ENCODE measurements at regions not wholly inside any gene's neighbourhood (a gene's known extent, or its start where the extent isn't known, plus 50 kb on each side); places are given as distances from the start of the nearest gene placed in this dataset.

DNA sequence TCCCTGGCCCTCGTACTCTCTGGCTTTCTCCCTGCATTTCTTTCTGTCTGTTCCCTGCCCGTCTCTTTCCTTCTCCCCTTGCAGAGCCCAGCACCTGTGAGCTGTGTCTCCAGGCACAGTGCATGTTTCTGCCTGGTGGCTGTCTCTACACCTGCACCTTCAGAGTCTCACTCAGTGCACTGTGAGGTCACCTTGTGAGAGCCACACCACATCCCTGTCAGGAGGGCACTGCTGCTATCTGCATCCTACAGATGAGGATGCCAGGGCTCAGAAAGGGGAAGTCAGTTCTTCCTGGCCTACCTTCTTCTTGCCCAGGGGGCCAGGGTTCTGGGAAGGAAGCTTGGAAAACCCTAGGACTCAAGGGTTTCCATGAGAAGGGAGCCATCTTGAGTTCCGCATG, 69.7 kb upstream of the NEURL1B start:
- H2AFZ ChIP-seq, result peak overlapping the region; percentile 69
- no peak overlapping the region for H3K27ac ChIP-seq (ENCODE audit: low read depth)
- no peaks in the 10 kb centered on the region for H3K36me3 ChIP-seq (ENCODE audit: insufficient read depth)
- H4K20me1 ChIP-seq (replicated peaks; ENCODE audit: insufficient read depth), result no peaks in the 10 kb centered on the region
- H3K36me3 Mint-ChIP-seq (ENCODE audit: low read depth), result no peaks in the 10 kb centered on the region
- no peak overlapping the region; the same call in 2 of the 3 replicates for H3K4me3 Mint-ChIP-seq
- no peaks in the 10 kb centered on the region for H3K79me2 ChIP-seq (replicated peaks; ENCODE audit: insufficient read depth)
- H3K27ac Mint-ChIP-seq, result no peak overlapping the region
- H3K27me3 Mint-ChIP-seq (ENCODE audit: insufficient read depth, low read depth, poor library complexity), result peaks cover 21% of the 10 kb centered on the region
- no peak overlapping the region for H3K4me3 ChIP-seq
- no peak overlapping the region for H3K4me2 ChIP-seq
- no peaks in the 10 kb centered on the region for H3K9me2 ChIP-seq (ENCODE audit: insufficient read depth)
- no peaks in the 10 kb centered on the region; the same call in 2 of the 3 replicates for H3K9me3 Mint-ChIP-seq
- peaks cover 36% of the 10 kb centered on the region for H3K4me1 Mint-ChIP-seq
- H3K4me1 ChIP-seq (ENCODE audit: insufficient read depth), result peaks cover 20% of the 10 kb centered on the region
- TF ChIP-seq, protein P1, sequence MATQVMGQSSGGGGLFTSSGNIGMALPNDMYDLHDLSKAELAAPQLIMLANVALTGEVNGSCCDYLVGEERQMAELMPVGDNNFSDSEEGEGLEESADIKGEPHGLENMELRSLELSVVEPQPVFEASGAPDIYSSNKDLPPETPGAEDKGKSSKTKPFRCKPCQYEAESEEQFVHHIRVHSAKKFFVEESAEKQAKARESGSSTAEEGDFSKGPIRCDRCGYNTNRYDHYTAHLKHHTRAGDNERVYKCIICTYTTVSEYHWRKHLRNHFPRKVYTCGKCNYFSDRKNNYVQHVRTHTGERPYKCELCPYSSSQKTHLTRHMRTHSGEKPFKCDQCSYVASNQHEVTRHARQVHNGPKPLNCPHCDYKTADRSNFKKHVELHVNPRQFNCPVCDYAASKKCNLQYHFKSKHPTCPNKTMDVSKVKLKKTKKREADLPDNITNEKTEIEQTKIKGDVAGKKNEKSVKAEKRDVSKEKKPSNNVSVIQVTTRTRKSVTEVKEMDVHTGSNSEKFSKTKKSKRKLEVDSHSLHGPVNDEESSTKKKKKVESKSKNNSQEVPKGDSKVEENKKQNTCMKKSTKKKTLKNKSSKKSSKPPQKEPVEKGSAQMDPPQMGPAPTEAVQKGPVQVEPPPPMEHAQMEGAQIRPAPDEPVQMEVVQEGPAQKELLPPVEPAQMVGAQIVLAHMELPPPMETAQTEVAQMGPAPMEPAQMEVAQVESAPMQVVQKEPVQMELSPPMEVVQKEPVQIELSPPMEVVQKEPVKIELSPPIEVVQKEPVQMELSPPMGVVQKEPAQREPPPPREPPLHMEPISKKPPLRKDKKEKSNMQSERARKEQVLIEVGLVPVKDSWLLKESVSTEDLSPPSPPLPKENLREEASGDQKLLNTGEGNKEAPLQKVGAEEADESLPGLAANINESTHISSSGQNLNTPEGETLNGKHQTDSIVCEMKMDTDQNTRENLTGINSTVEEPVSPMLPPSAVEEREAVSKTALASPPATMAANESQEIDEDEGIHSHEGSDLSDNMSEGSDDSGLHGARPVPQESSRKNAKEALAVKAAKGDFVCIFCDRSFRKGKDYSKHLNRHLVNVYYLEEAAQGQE (IDR thresholded peaks at IDR 0.05; ENCODE audit: unreplicated experiment), result no peak
- TF ChIP-seq, protein P2, sequence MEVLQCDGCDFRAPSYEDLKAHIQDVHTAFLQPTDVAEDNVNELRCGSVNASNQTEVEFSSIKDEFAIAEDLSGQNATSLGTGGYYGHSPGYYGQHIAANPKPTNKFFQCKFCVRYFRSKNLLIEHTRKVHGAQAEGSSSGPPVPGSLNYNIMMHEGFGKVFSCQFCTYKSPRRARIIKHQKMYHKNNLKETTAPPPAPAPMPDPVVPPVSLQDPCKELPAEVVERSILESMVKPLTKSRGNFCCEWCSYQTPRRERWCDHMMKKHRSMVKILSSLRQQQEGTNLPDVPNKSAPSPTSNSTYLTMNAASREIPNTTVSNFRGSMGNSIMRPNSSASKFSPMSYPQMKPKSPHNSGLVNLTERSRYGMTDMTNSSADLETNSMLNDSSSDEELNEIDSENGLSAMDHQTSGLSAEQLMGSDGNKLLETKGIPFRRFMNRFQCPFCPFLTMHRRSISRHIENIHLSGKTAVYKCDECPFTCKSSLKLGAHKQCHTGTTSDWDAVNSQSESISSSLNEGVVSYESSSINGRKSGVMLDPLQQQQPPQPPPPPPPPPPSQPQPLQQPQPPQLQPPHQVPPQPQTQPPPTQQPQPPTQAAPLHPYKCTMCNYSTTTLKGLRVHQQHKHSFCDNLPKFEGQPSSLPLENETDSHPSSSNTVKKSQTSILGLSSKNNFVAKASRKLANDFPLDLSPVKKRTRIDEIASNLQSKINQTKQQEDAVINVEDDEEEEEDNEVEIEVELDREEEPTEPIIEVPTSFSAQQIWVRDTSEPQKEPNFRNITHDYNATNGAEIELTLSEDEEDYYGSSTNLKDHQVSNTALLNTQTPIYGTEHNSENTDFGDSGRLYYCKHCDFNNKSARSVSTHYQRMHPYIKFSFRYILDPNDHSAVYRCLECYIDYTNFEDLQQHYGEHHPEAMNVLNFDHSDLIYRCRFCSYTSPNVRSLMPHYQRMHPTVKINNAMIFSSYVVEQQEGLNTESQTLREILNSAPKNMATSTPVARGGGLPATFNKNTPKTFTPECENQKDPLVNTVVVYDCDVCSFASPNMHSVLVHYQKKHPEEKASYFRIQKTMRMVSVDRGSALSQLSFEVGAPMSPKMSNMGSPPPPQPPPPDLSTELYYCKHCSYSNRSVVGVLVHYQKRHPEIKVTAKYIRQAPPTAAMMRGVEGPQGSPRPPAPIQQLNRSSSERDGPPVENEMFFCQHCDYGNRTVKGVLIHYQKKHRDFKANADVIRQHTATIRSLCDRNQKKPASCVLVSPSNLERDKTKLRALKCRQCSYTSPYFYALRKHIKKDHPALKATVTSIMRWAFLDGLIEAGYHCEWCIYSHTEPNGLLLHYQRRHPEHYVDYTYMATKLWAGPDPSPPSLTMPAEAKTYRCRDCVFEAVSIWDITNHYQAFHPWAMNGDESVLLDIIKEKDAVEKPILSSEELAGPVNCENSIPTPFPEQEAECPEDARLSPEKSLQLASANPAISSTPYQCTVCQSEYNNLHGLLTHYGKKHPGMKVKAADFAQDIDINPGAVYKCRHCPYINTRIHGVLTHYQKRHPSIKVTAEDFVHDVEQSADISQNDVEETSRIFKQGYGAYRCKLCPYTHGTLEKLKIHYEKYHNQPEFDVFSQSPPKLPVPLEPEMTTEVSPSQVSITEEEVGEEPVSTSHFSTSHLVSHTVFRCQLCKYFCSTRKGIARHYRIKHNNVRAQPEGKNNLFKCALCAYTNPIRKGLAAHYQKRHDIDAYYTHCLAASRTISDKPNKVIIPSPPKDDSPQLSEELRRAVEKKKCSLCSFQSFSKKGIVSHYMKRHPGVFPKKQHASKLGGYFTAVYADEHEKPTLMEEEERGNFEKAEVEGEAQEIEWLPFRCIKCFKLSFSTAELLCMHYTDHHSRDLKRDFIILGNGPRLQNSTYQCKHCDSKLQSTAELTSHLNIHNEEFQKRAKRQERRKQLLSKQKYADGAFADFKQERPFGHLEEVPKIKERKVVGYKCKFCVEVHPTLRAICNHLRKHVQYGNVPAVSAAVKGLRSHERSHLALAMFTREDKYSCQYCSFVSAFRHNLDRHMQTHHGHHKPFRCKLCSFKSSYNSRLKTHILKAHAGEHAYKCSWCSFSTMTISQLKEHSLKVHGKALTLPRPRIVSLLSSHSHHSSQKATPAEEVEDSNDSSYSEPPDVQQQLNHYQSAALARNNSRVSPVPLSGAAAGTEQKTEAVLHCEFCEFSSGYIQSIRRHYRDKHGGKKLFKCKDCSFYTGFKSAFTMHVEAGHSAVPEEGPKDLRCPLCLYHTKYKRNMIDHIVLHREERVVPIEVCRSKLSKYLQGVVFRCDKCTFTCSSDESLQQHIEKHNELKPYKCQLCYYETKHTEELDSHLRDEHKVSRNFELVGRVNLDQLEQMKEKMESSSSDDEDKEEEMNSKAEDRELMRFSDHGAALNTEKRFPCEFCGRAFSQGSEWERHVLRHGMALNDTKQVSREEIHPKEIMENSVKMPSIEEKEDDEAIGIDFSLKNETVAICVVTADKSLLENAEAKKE (CRISPR knock-in tag; IDR thresholded peaks at IDR 0.05), result no peak
- no peak for TF ChIP-seq EZH2 (IDR thresholded peaks at IDR 0.05; ENCODE audit: low read depth, unreplicated experiment)
- TF ChIP-seq, protein P3, sequence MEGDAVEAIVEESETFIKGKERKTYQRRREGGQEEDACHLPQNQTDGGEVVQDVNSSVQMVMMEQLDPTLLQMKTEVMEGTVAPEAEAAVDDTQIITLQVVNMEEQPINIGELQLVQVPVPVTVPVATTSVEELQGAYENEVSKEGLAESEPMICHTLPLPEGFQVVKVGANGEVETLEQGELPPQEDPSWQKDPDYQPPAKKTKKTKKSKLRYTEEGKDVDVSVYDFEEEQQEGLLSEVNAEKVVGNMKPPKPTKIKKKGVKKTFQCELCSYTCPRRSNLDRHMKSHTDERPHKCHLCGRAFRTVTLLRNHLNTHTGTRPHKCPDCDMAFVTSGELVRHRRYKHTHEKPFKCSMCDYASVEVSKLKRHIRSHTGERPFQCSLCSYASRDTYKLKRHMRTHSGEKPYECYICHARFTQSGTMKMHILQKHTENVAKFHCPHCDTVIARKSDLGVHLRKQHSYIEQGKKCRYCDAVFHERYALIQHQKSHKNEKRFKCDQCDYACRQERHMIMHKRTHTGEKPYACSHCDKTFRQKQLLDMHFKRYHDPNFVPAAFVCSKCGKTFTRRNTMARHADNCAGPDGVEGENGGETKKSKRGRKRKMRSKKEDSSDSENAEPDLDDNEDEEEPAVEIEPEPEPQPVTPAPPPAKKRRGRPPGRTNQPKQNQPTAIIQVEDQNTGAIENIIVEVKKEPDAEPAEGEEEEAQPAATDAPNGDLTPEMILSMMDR (conservative IDR thresholded peaks at IDR 0.05; ENCODE audit: low read depth in 2 of 2), result no peak
- TF ChIP-seq ZNF331 (CRISPR knock-in tag; IDR thresholded peaks at IDR 0.05; ENCODE audit: low read depth), result no peak
- no peak for TF ChIP-seq JUNB (IDR thresholded peaks at IDR 0.05; ENCODE audit: unreplicated experiment)
- TF ChIP-seq NANOG (IDR thresholded peaks at IDR 0.05; ENCODE audit: borderline replicate concordance), result no peak
- peak; percentile 26 for ATAC-seq
- no peak for DNase-seq (ENCODE audit: low spot score)
- no peaks in the 10 kb centered on the region for H3F3A ChIP-seq (replicated peaks; ENCODE audit: low read depth)
- H3K27me3 ChIP-seq (ENCODE audit: insufficient read depth), result no peaks in the 10 kb centered on the region
